Adrenal gland (tissue), 5 donors: ENCODE measurements at regions not wholly inside any gene's neighbourhood (a gene's known extent, or its start where the extent isn't known, plus 50 kb on each side); places are given as distances from the start of the nearest gene placed in this dataset.

Experiments
- CTCF ChIP-seq, 6 experiments: fragments of 450-650 bp in 4 of 6; fragments of 200-600 bp in 2 of 6; sonication (generic) in 1 of 6; IDR thresholded peaks; 1 replicate in 5 of 6; 2 replicates in 1 of 6; pipeline versions ENCODE4 v1.5.1 to v1.8.0; 2016 to 2021; ENCODE audit warnings: antibody characterized with exemption in 6 of 6, mild to moderate bottlenecking in 2 of 6, moderate library complexity in 1 of 6
- POLR2A ChIP-seq, 2 donors: fragments of 450-650 bp; IDR thresholded peaks; one replicate each; pipeline ENCODE4 v1.6.1; 2017; ENCODE audit warnings: antibody characterized with exemption in 2 of 2, mild to moderate bottlenecking in 2 of 2, moderate library complexity in 1 of 2
- donor health status: DM: no; HTN: no; CAD: no.

- TF ChIP-seq CTCF (IDR thresholded peaks at IDR 0.05) (no peak), POLR2A (IDR thresholded peaks at IDR 0.05) (no peak)
Measured at GRCh38 chr6:119848696-119849095, 499.1 kb upstream of the MAN1A1 start.
